HUES48 (cell line): ENCODE measurements at regions not wholly inside any gene's neighbourhood (a gene's known extent, or its start where the extent isn't known, plus 50 kb on each side); places are given as distances from the start of the nearest gene placed in this dataset.
A peak's percentile ranks its signal among the peaks of the same experiment; 100 is the strongest.
"Not testable (repeated sequence)": the region's sequence is repeated elsewhere in the genome, so short reads cannot be mapped to it uniquely, and the experiment has no call there.

Experiments
- H3K27ac ChIP-seq: one replicate; pipeline ENCODE4 v1.7.0; 2013; ENCODE audit warnings: low read depth, low read length, inconsistent platforms
- H3K27me3 ChIP-seq: 2 replicates; pipeline ENCODE4 v1.6.1; 2013; ENCODE audit warnings: mild to moderate bottlenecking, low read length; ENCODE audit not compliant: control insufficient read depth, insufficient read depth
- H3K36me3 ChIP-seq: 2 replicates; pipeline ENCODE4 v1.6.1; 2013; ENCODE audit warnings: low read length; ENCODE audit not compliant: control insufficient read depth, insufficient read depth
- H3K4me1 ChIP-seq: 2 replicates; pipeline ENCODE4 v1.6.1; 2013; ENCODE audit warnings: mild to moderate bottlenecking, low read length; ENCODE audit not compliant: control insufficient read depth, insufficient read depth
- H3K4me3 ChIP-seq: 2 replicates; pipeline ENCODE4 v1.5.1; 2013; ENCODE audit warnings: mild to moderate bottlenecking, low read depth, low read length
- H3K9ac ChIP-seq: 2 replicates; pipeline ENCODE4 v1.6.1; 2013; ENCODE audit warnings: mild to moderate bottlenecking, low read depth, low read length, moderate library complexity
- H3K9me3 ChIP-seq: 2 replicates; pipeline ENCODE4 v1.6.1; 2013; ENCODE audit warnings: low read length; ENCODE audit not compliant: control insufficient read depth, insufficient read depth

DNA sequence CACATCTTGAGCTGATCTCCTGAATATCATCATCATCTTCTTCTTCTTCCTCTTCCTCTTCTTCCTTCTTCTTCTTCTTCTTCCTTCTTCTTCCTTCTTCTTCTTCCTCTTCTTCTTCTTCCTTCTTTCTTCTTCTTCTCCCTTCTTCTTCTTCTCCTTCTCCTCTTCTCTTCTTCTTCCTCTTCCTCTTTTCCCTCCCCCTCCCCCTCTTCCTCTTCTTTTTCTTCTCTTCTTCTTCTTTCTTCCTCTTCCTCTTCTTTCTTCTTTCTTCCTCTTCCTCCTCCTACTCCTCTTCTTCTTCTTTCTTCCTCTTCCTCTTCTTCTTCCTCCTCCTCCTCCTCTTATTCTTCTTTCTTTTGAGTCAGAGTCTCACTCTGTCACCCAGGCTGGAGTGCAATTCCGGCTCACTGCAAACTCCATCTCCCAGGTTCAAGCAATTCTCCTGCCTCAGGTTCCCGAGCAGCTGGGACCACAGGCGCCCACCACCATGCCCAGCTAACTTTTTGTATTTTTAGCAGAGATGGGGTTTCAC lies 197.9 kb upstream of the NANOGP8 start:
- Histone ChIP-seq H3K4me1 (no peaks in the 10 kb centered on the region), H3K27me3 (no peaks in the 10 kb centered on the region), H3K36me3 (no peaks in the 10 kb centered on the region), H3K9me3 (peaks cover 9% of the 10 kb centered on the region), H3K9ac (no peak overlapping the region), H3K27ac (no peak overlapping the region), H3K4me3 (no peak overlapping the region)

DNA sequence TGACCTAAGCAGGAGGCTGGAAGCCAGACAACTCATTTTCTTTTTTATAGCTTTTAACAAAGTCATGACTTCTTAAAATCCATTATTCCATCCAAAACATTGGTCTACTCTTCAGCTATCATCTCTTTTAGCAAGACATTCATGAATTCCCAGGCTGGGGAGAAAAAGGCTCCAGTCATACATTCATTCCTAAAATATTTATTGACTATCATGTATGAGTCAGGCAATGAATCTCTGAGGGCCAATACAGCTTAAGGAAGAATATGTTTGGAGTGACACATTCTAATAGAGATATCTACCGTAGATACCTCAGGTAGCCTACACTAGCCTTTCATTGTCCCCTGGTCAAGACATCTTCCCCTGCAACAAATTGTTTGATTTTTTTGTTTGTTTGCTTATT lies 196.4 kb upstream of the NANOGP8 start:
- H3K9me3 ChIP-seq, result peaks cover 17% of the 10 kb centered on the region
- no peaks in the 10 kb centered on the region for H3K4me1 ChIP-seq
- H3K27me3 ChIP-seq, result no peaks in the 10 kb centered on the region
- no peak overlapping the region for H3K4me3 ChIP-seq
- no peak overlapping the region for H3K9ac ChIP-seq
- H3K36me3 ChIP-seq, result no peaks in the 10 kb centered on the region
- no peak overlapping the region for H3K27ac ChIP-seq

DNA sequence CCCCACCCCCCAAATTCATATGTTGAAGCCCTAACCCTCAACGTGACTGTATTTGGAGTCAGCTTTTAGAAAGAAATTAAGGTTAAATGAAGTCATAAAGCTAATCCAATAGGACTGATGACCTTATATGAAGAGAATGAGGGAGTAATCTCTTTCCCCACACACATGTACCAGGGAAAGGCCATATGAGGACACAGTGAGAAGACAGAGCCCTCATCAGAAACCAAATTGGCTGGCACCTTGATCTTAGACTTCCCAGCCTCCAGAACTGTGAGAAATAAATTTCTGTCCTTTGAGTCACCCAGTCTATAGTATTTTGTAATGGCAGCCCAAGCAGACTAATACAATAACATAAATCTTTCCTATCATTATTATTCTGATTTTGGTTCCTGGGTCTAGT lies 194.7 kb upstream of the NANOGP8 start:
- Histone ChIP-seq H3K36me3 (no peaks in the 10 kb centered on the region), H3K9me3 (peaks cover 17% of the 10 kb centered on the region), H3K27me3 (no peaks in the 10 kb centered on the region), H3K4me3 (no peak overlapping the region), H3K27ac (no peak overlapping the region), H3K9ac (no peak overlapping the region), H3K4me1 (no peaks in the 10 kb centered on the region)

DNA sequence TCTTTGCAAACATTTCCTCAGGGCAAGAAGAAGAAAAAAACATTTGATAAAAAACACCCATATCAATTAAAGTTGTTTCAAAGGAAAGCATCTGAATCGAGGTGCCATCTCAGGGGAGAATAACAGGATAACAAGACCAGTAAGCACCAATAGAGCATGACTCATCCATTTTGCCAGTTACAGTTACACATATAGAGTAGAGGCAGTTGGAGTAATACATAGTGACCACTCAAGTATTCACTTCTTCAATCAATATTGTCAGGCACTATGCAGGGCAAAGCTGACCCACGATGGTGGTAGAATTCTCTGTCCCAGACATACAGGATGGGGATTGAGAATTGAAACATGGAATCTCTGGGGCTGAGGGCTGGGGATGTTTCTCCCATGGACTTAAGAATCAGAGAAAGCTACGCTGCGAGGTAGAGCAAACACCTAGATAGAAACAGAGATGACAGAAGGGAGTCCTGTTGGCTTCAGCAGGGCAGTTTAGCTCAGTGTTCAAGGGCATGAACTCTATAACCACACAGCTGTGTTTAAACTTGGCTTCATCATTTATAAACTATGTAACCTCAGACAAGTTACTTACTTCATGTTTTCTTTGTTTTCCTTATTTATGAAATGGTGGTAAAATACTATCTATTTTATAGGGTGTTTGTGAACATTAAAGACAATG lies 186.4 kb upstream of the NANOGP8 start:
- H3K9me3 ChIP-seq, result no peaks in the 10 kb centered on the region
- H3K4me3 ChIP-seq, result no peak overlapping the region
- H3K9ac ChIP-seq, result no peak overlapping the region
- H3K27ac ChIP-seq, result no peak overlapping the region
- no peaks in the 10 kb centered on the region for H3K27me3 ChIP-seq
- H3K4me1 ChIP-seq, result no peaks in the 10 kb centered on the region
- H3K36me3 ChIP-seq, result no peaks in the 10 kb centered on the region

DNA sequence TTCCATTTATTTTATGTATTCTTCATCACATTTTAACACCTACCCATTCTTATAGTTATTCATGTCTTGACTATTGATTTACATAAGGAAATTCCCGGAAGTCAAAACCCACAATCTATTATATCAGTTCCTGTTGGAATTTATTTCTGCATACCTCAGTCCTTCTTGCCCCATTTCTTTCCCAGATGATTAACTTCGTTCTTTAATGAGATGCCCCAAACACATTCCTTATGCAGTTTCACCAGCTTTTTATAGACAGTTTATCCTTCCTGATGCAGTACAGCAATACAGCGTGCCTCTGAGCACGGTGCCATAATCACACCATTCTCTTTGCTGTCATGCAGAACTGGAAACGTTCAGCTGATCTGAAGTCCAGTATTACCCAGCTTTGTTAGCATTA lies 175.8 kb upstream of the NANOGP8 start:
- H3K9me3 ChIP-seq, result no peaks in the 10 kb centered on the region
- peaks cover 12% of the 10 kb centered on the region; the same call in 1 of the 2 replicates for H3K4me1 ChIP-seq
- H3K27me3 ChIP-seq, result no peaks in the 10 kb centered on the region
- no peak overlapping the region for H3K27ac ChIP-seq
- no peak overlapping the region for H3K4me3 ChIP-seq
- no peaks in the 10 kb centered on the region for H3K36me3 ChIP-seq
- H3K9ac ChIP-seq, result no peak overlapping the region

DNA sequence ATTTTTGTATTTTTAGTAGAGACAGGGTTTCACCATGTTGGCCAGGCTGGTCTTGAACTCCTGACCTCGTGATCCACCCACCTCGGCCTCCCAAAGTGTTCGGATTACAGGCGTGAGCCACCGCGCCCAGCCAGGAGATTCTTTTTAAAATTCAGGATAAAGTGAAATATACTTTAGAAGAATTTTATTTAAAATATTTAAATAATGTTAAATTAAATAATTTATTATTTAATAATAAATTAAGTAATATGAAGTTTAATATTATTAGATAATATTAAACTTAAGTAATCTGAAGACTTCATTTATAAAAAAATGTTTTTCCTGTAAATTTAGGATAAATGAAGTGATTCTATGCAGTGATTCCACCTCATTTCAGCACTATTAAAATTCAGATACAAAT lies 175.2 kb upstream of the NANOGP8 start:
- peaks cover 15% of the 10 kb centered on the region; the same call in 1 of the 2 replicates for H3K4me1 ChIP-seq
- H3K9me3 ChIP-seq, H3K36me3 ChIP-seq, H3K27me3 ChIP-seq, H3K4me3 ChIP-seq, H3K9ac ChIP-seq, H3K27ac ChIP-seq: not testable (repeated sequence)

DNA sequence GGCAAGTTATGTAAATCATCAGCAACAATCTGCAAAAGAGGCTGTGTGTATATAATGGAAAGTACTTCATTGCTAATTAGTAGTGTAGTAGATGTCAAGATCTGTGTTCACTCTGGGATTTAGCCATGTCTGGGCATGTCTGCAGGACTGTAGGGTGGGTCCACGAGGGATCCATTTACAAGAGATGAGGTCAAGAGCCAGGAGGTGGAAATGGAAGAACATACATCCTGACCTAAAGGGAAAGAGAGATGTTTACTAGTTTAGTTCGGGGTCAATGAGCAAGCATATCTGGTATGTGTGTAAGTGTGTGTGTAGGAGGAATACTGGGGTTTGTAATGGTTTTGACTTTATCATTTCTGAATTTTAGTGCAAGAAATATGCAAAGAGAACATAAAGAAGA lies 171.5 kb upstream of the NANOGP8 start:
- Histone ChIP-seq H3K27ac (no peak overlapping the region), H3K27me3 (no peaks in the 10 kb centered on the region), H3K36me3 (no peaks in the 10 kb centered on the region), H3K4me1 (peaks cover 42% of the 10 kb centered on the region), H3K9me3 (no peaks in the 10 kb centered on the region), H3K4me3 (no peak overlapping the region), H3K9ac (no peak overlapping the region)

DNA sequence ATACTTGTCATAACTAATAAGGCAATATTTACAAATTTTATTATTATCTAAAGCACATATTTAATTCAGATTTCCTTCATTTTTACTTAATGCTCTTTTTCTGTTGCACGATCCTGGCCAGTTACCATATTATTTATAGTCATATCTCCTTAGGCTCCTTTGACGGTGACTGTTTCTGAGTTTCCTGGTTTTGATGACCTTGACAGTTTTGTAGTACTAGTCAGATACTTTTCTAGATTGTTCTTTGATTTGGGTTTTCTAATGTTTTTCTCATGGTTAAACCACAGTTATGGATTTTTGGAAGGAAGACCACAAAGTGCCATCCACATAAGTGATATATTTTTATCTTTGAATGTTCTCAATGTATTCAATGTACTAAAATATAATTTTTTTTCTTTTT lies 171.0 kb upstream of the NANOGP8 start:
- H3K27ac ChIP-seq, result no peak overlapping the region
- H3K27me3 ChIP-seq, result no peaks in the 10 kb centered on the region
- no peak overlapping the region for H3K4me3 ChIP-seq
- peaks cover 42% of the 10 kb centered on the region for H3K4me1 ChIP-seq
- H3K9ac ChIP-seq, result no peak overlapping the region
- no peaks in the 10 kb centered on the region for H3K36me3 ChIP-seq
- H3K9me3 ChIP-seq, result no peaks in the 10 kb centered on the region

DNA sequence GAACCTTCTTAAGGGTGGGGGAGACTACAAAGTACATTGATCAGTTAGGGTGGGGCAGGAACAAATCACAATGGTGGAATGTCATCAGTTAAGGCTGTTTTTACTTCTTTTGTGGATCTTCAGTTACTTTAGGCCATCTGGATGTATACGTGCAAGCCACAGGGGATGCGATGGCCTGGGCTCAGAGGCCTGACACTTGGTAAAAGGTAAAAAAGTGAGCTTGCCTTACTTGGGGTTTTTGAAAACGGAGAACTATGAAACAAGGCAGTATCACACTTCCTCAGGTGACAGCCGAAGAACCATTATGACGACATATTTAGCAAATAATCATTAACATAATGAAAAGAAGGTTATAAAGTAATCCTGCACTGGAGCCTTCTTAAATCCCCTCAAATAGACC lies 169.8 kb upstream of the NANOGP8 start:
- not testable (repeated sequence) for H3K36me3 ChIP-seq, H3K4me3 ChIP-seq, H3K9ac ChIP-seq, H3K9me3 ChIP-seq, H3K27me3 ChIP-seq
- peaks cover 42% of the 10 kb centered on the region for H3K4me1 ChIP-seq
- peak overlapping the region; percentile 59 for H3K27ac ChIP-seq

DNA sequence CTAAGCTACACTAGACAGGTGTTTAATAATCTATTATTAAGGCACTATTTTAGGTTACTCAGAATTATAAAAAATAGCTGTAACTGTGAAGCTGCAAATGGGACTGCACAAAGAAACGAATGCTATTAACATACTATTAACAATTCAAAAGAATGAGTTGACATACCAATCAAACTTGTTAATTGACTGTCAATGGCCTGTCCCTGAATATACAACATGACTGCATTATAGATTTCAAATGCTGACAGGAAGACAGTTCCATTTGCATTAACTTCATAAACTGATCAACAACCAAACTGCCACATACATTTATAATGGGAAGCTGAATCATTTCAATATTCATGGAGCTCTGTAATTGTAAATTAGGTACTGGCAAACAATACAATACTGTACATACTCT lies 169.0 kb upstream of the NANOGP8 start:
- Histone ChIP-seq H3K4me1 (peaks cover 42% of the 10 kb centered on the region), H3K27me3 (no peaks in the 10 kb centered on the region), H3K9me3 (no peaks in the 10 kb centered on the region), H3K36me3 (no peaks in the 10 kb centered on the region), H3K4me3 (0 out of 2 replicates have a peak overlapping the region, but pooled peaks have one; percentile 14), H3K9ac (no peak overlapping the region), H3K27ac (peak overlapping the region; percentile 82)

DNA sequence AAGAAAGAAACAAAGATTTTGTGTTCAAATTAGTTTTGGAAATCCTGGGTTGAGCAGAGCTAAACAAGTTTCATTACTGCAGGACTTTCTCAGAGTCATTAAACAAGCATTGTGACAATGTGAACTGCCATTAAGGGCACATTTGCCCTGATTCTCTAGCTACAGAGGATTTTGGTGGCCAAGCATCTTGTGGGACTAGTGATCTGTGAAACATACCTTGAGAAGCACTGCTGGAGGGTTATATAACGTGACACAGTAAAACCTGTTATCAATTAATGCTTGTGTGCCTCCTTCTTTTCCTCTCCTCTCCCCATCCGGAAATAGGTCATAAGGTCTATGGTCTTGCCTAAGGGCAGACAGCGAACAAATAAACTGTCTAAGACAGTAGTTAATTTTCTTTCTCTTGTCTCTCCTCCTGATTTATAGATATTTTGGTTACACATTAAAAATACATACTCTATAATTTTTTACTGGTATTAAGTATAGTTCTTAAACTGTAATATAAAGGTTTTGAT lies 167.3 kb upstream of the NANOGP8 start:
- Histone ChIP-seq H3K9me3 (no peaks in the 10 kb centered on the region), H3K4me3 (no peak overlapping the region), H3K27ac (no peak overlapping the region), H3K27me3 (no peaks in the 10 kb centered on the region), H3K9ac (no peak overlapping the region), H3K4me1 (peaks cover 36% of the 10 kb centered on the region), H3K36me3 (no peaks in the 10 kb centered on the region)
